Right ventricle myocardium inferior (tissue), 1 donor: ENCODE measurements at regions not wholly inside any gene's neighbourhood (a gene's known extent, or its start where the extent isn't known, plus 50 kb on each side); places are given as distances from the start of the nearest gene placed in this dataset.
"Not testable (repeated sequence)": the region's sequence is repeated elsewhere in the genome, so short reads cannot be mapped to it uniquely, and the experiment has no call there.

Experiments used
- ATAC-seq: fragments of 200-7000 bp; cut with Tn5 transposase; one replicate; pipeline ENCODE4 v1.9.1; 2020; ENCODE audit warnings: mild to moderate bottlenecking, moderate library complexity
- DNase-seq: peaks from one replicate; pipeline ENCODE4 v3.0.0; 2021; ENCODE audit errors: missing footprints
- intact Hi-C: fragments of 100-400 bp; cut with DNase I; formaldehyde crosslinking; loops from one replicate; pipeline ENCODE4 v1.11.0; 2022
- donor health status: DM: no; HTN: yes; CAD: no; lungs with severe emphysema.

GRCh38 chr12:29888777-29889176 is 105.0 kb upstream of the TMTC1 start:
- DNase-seq (no peak), ATAC-seq (no peak)
- intact Hi-C loops: loop anchor here (10.0 kb wide), 2 partner anchors 104 to 344 kb away; partner anchors contain the start of gene TMTC1

- ATAC-seq, DNase-seq: not testable (repeated sequence)
- intact Hi-C loops: loop anchor here (10.0 kb wide), 2 partner anchors 100 to 340 kb away; partner anchors contain the start of gene TMTC1
Observed at GRCh38 chr12:29884957-29885356, 101.2 kb upstream of the TMTC1 start.

- no peak for DNase-seq
- intact Hi-C loops: loop anchor here (10.0 kb wide), 2 partner anchors 99 to 339 kb away; partner anchors contain the start of gene TMTC1
- ATAC-seq: peak; percentile 13
Observed at GRCh38 chr12:29883941-29884554, 100.3 kb upstream of the TMTC1 start.

- intact Hi-C loops: loop anchor here (10.0 kb wide), 2 partner anchors 99 to 339 kb away; partner anchors contain the start of gene TMTC1
- DNase-seq: no peak
- ATAC-seq: peak; percentile 54
Observed at GRCh38 chr12:29883525-29883924, 99.8 kb upstream of the TMTC1 start.

GRCh38 chr12:29882846-29883245 is 99.1 kb upstream of the TMTC1 start:
- intact Hi-C loops: loop anchor here (10.0 kb wide), 2 partner anchors 98 to 338 kb away; partner anchors contain the start of gene TMTC1
- ATAC-seq: no peak
- DNase-seq: no peak

- DNase-seq: no peak
- intact Hi-C loops: loop anchor here (10.0 kb wide), 2 partner anchors 96 to 336 kb away; partner anchors contain the start of gene TMTC1
- no peak for ATAC-seq
Observed at GRCh38 chr12:29880987-29881386, 97.2 kb upstream of the TMTC1 start.

GRCh38 chr12:29879606-29880308 is 96.0 kb upstream of the TMTC1 start:
- ATAC-seq (no peak), DNase-seq (no peak)
- intact Hi-C loops: loop anchor here (10.0 kb wide), 2 partner anchors 95 to 335 kb away; partner anchors contain the start of gene TMTC1

- no peak for ATAC-seq
- DNase-seq: no peak
- intact Hi-C loops: no loop called here
Observed at GRCh38 chr12:29869946-29870345, 86.2 kb upstream of the TMTC1 start.

GRCh38 chr12:29867823-29868222 is 84.1 kb upstream of the TMTC1 start:
- intact Hi-C loops: no loop called here
- ATAC-seq: no peak
- DNase-seq: no peak

- intact Hi-C loops: no loop called here
- ATAC-seq (no peak), DNase-seq (no peak)
Observed at GRCh38 chr12:29863665-29864064, 79.9 kb upstream of the TMTC1 start.

GRCh38 chr12:29858270-29858786 is 74.6 kb upstream of the TMTC1 start:
- intact Hi-C loops: no loop called here
- peak; percentile 57 for ATAC-seq
- no peak for DNase-seq

GRCh38 chr12:29847246-29847645 is 63.5 kb upstream of the TMTC1 start:
- DNase-seq (no peak), ATAC-seq (no peak)
- intact Hi-C loops: no loop called here

GRCh38 chr12:29844667-29845066 is 60.9 kb upstream of the TMTC1 start:
- intact Hi-C loops: no loop called here
- no peak for ATAC-seq

GRCh38 chr12:29843036-29843435 is 59.3 kb upstream of the TMTC1 start:
- ATAC-seq: no peak
- no peak for DNase-seq
- intact Hi-C loops: no loop called here

More at GRCh38 chr12:29844667-29845066, 60.9 kb upstream of the TMTC1 start:
- no peak for DNase-seq

GRCh38 chr12:29838768-29839167 is 55.0 kb upstream of the TMTC1 start:
- ATAC-seq: no peak
- intact Hi-C loops: no loop called here
- no peak for DNase-seq
